OCI-LY1 (cell line): ENCODE measurements at regions not wholly inside any gene's neighbourhood (a gene's known extent, or its start where the extent isn't known, plus 50 kb on each side); places are given as distances from the start of the nearest gene placed in this dataset.

Experiments used
- H2AFZ ChIP-seq: fragments of 200-600 bp; sonication (generic), shearing (Covaris generic); 2 replicates; pipeline ENCODE4 v1.6.0; 2014; ENCODE audit warnings: antibody characterized with exemption, mild to moderate bottlenecking, low read length
- H3F3A ChIP-seq: fragments of 200-600 bp; sonication (generic), shearing (Covaris generic); 2 replicates; pipeline ENCODE4 v1.6.0; 2014; ENCODE audit warnings: mild to moderate bottlenecking, antibody characterized with exemption, low read length, moderate library complexity; ENCODE audit not compliant: insufficient read depth
- H3K27ac ChIP-seq: fragments of 200-600 bp; sonication (generic); 2 replicates; pipeline ENCODE4 v1.5.1; 2014; ENCODE audit warnings: low read length, mixed run types, mild to moderate bottlenecking, low read depth; ENCODE audit not compliant: poor library complexity, severe bottlenecking
- H3K27me3 ChIP-seq: fragments of 200-600 bp; sonication (generic); 2 replicates; pipeline ENCODE4 v1.6.0; 2014; ENCODE audit warnings: antibody characterized with exemption, mild to moderate bottlenecking, low read length, moderate library complexity; ENCODE audit not compliant: insufficient read depth
- H3K36me3 ChIP-seq: fragments of 200-600 bp; sonication (generic); 2 replicates; pipeline ENCODE4 v1.6.1; 2014; ENCODE audit warnings: mild to moderate bottlenecking, antibody characterized with exemption, low read length, moderate library complexity, mixed read lengths; ENCODE audit not compliant: insufficient read depth
- H3K4me1 ChIP-seq: fragments of 200-600 bp; sonication (generic); 2 replicates; pipeline ENCODE4 v1.5.1; 2014; ENCODE audit warnings: mild to moderate bottlenecking, low read length, moderate library complexity; ENCODE audit not compliant: insufficient read depth, severe bottlenecking
- H3K4me2 ChIP-seq: fragments of 200-600 bp; sonication (generic), shearing (Covaris generic); 2 replicates; pipeline ENCODE4 v1.6.1; 2014; ENCODE audit warnings: low read length
- H3K4me3 ChIP-seq: fragments of 200-600 bp; sonication (generic); 2 replicates; pipeline ENCODE4 v1.5.1; 2014; ENCODE audit warnings: low read length, low read depth, mild to moderate bottlenecking, mixed read lengths; ENCODE audit not compliant: poor library complexity, severe bottlenecking
- H3K79me2 ChIP-seq: fragments of 200-600 bp; shearing (Covaris generic); 2 replicates; pipeline ENCODE4 v1.6.1; 2016; ENCODE audit warnings: mixed run types, low read length, mixed read lengths; ENCODE audit not compliant: insufficient read depth
- H3K9ac ChIP-seq: fragments of 200-600 bp; sonication (generic), shearing (Covaris generic); 2 replicates; pipeline ENCODE4 v1.6.1; 2014; ENCODE audit warnings: mild to moderate bottlenecking, low read length, mixed read lengths
- H3K9me2 ChIP-seq: fragments of 200-600 bp; sonication (generic), shearing (Covaris generic); 2 replicates; pipeline ENCODE4 v1.6.1; 2014; ENCODE audit warnings: low read depth, mild to moderate bottlenecking, low read length, mixed read lengths
- H3K9me3 ChIP-seq: fragments of 200-600 bp; shearing (Covaris generic); 2 replicates; pipeline ENCODE4 v1.6.1; 2014; ENCODE audit warnings: low read length, mixed read lengths
- H4K20me1 ChIP-seq: fragments of 200-600 bp; sonication (generic), shearing (Covaris generic); 2 replicates; pipeline ENCODE4 v1.6.0; 2016; ENCODE audit warnings: mild to moderate bottlenecking, low read length; ENCODE audit not compliant: insufficient read depth
- EZH2 ChIP-seq: fragments of 200-600 bp; sonication (generic), shearing (Covaris generic); IDR thresholded peaks from 2 replicates; pipeline ENCODE4 v1.8.0; 2017; ENCODE audit warnings: borderline replicate concordance, mixed run types, mild to moderate bottlenecking, antibody characterized with exemption, low read length, moderate library complexity, mixed read lengths
- TF ChIP-seq, protein P1 (sequence below): fragments of 200-600 bp; sonication (generic), shearing (Covaris generic); IDR thresholded peaks from 2 replicates; pipeline ENCODE4 v1.5.1; 2017; ENCODE audit warnings: mild to moderate bottlenecking, antibody characterized with exemption, low read length, moderate library complexity, mixed read lengths

- Histone ChIP-seq H3K9me2 (no peaks in the 10 kb centered on the region), H3K36me3 (no peaks in the 10 kb centered on the region), H3K4me1 (no peaks in the 10 kb centered on the region), H3K27me3 (peaks cover 4% of the 10 kb centered on the region; the same call in 1 of the 2 replicates), H3K27ac (no peak overlapping the region), H3K4me3 (no peak overlapping the region), H3K79me2 (no peaks in the 10 kb centered on the region), H3K4me2 (no peak overlapping the region), H3F3A (no peaks in the 10 kb centered on the region), H3K9ac (no peak overlapping the region), H2AFZ (no peak overlapping the region), H3K9me3 (no peaks in the 10 kb centered on the region), H4K20me1 (no peaks in the 10 kb centered on the region)
- no peak for TF ChIP-seq EZH2
- TF ChIP-seq, protein P1, sequence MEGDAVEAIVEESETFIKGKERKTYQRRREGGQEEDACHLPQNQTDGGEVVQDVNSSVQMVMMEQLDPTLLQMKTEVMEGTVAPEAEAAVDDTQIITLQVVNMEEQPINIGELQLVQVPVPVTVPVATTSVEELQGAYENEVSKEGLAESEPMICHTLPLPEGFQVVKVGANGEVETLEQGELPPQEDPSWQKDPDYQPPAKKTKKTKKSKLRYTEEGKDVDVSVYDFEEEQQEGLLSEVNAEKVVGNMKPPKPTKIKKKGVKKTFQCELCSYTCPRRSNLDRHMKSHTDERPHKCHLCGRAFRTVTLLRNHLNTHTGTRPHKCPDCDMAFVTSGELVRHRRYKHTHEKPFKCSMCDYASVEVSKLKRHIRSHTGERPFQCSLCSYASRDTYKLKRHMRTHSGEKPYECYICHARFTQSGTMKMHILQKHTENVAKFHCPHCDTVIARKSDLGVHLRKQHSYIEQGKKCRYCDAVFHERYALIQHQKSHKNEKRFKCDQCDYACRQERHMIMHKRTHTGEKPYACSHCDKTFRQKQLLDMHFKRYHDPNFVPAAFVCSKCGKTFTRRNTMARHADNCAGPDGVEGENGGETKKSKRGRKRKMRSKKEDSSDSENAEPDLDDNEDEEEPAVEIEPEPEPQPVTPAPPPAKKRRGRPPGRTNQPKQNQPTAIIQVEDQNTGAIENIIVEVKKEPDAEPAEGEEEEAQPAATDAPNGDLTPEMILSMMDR = no peak
These were observed 224.7 kb downstream of the KLF13 start for GRCh38 chr15:31551323-31551722.

DNA sequence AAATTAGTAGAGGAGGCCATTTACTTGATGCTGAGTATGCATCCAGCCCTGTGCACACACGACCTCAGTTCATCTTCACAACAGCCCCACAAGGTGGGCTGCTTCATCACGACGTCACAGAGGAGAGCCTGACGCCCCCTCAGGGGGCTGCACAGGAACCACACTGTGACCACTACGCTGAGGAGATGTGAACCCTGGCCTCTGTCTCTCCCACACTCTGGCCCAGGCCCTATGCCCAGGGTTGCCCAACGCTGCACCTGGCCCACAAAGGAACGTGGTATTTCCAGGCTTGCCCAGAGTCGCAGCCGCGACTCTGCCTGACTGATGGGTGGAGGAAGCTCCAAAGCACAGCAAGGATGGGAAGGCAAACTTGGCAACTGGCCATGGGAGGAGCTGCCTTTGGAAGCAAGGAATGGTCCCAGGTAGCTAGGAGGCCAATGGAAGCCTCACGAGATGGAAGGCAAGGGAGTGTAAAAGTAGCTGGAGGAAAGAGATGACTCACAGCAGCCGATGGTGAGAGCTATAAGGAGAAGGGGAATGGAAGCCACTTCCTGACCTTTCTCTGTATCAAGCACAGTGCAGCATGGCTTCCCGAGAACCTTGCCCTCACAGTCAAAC lies 226.0 kb downstream of the KLF13 start:
- peaks cover 4% of the 10 kb centered on the region; the same call in 1 of the 2 replicates for H3K27me3 ChIP-seq

GRCh38 chr15:31554261-31554660 lies 227.6 kb downstream of the KLF13 start:
- Histone ChIP-seq H3F3A (no peaks in the 10 kb centered on the region), H3K9me2 (no peaks in the 10 kb centered on the region), H3K4me1 (no peaks in the 10 kb centered on the region), H3K9me3 (no peaks in the 10 kb centered on the region), H3K27ac (no peak overlapping the region), H3K27me3 (peaks cover 4% of the 10 kb centered on the region; the same call in 1 of the 2 replicates), H3K36me3 (no peaks in the 10 kb centered on the region), H3K4me3 (no peak overlapping the region), H3K4me2 (no peak overlapping the region), H2AFZ (no peak overlapping the region), H3K79me2 (no peaks in the 10 kb centered on the region), H4K20me1 (no peaks in the 10 kb centered on the region), H3K9ac (no peak overlapping the region)
- TF ChIP-seq, protein P1 = no peak
- TF ChIP-seq EZH2 = no peak

More for the DNA sequence above, 226.0 kb downstream of the KLF13 start:
- no peaks in the 10 kb centered on the region for H3K9me2 ChIP-seq
- no peak overlapping the region for H2AFZ ChIP-seq
- H3K9ac ChIP-seq = no peak overlapping the region
- no peaks in the 10 kb centered on the region for H4K20me1 ChIP-seq
- TF ChIP-seq EZH2 = no peak
- TF ChIP-seq, protein P1 = no peak
- no peaks in the 10 kb centered on the region for H3K9me3 ChIP-seq
- no peaks in the 10 kb centered on the region for H3K36me3 ChIP-seq
- no peak overlapping the region for H3K4me3 ChIP-seq
- no peaks in the 10 kb centered on the region for H3F3A ChIP-seq
- no peak overlapping the region for H3K27ac ChIP-seq
- no peaks in the 10 kb centered on the region for H3K4me1 ChIP-seq
- no peak overlapping the region for H3K4me2 ChIP-seq
- H3K79me2 ChIP-seq = no peaks in the 10 kb centered on the region
